ENCODE measurements at regions not wholly inside any gene's neighbourhood (a gene's known extent, or its start where the extent isn't known, plus 50 kb on each side); places are given as distances from the start of the nearest gene placed in this dataset.
"Not testable (repeated sequence)": the region's sequence is repeated elsewhere in the genome, so short reads cannot be mapped to it uniquely, and the experiment has no call there.

DNA sequence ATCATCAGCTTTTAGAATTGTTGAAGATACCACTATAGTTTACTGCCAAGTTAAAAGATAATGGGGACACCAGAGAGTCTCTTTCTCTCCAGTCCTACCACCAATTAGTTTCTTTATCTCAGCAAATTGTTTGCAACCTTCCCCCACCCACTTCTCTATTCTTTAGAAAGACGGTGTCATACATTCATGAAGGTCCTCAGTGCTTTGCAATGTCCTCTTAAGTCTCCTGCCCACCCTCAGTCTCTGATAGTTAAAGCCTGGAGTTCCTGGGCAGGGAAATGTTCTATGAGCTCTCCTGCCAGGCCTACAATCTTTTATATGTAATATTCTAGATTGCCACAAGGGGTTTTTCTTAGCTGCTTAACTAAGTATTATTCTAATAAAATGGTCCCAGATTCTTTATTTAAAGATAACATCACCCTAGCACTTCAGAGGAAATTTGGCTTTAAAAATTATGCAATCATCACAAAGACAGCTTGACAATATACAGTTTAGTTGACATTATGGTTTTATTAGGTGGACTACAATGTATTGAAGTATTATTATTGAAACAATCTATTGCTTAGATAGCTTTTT, 509.2 kb downstream of the CSNK1G3 start:
- Mint-ChIP-seq H3K36me3 (no peaks in the 10 kb centered on the region), H3K27me3 (no peaks in the 10 kb centered on the region), H3K4me1 (no peaks in the 10 kb centered on the region), H3K9me3 (peaks cover 0 to 18% (median 4%) of the 10 kb centered on the region in 7 donors), H3K4me3 (no peak overlapping the region), H3K27ac (no peak overlapping the region)
- H3K36me3 ChIP-seq (ENCODE audit: control insufficient read depth, insufficient read depth, low read length): no peaks in the 10 kb centered on the region
- ATAC-seq (ENCODE audit: low read depth in 2 of 2): no peak
- DNase-seq: no peak
- no peak overlapping the region for H3K27ac ChIP-seq (ENCODE audit: insufficient read depth, low read length, poor library complexity, severe bottlenecking)
- no peaks in the 10 kb centered on the region for H3K27me3 ChIP-seq (ENCODE audit: control insufficient read depth, insufficient read depth, low read length)
- peaks cover 0 to 6% of the 10 kb centered on the region in 2 experiments for H3K9me3 ChIP-seq (ENCODE audit: control insufficient read depth in 2 of 2, low read length in 2 of 2)
- no peaks in the 10 kb centered on the region for H3K4me1 ChIP-seq (ENCODE audit: control insufficient read depth, insufficient read depth, low read length, poor library complexity, severe bottlenecking)
- no peak overlapping the region for H3K4me3 ChIP-seq (ENCODE audit: low read depth, low read length)

GRCh38 chr5:124017321-124017720, 505.3 kb downstream of the CSNK1G3 start:
- not testable (repeated sequence) for H3K36me3 ChIP-seq (ENCODE audit: control insufficient read depth, insufficient read depth, low read length); H3K4me1 Mint-ChIP-seq; H3K4me3 ChIP-seq (ENCODE audit: low read depth, low read length); H3K27me3 ChIP-seq (ENCODE audit: control insufficient read depth, insufficient read depth, low read length); H3K27me3 Mint-ChIP-seq; H3K27ac Mint-ChIP-seq; H3K27ac ChIP-seq (ENCODE audit: insufficient read depth, low read length, poor library complexity, severe bottlenecking); ATAC-seq (ENCODE audit: low read depth in 2 of 2); H3K36me3 Mint-ChIP-seq; H3K4me1 ChIP-seq (ENCODE audit: control insufficient read depth, insufficient read depth, low read length, poor library complexity, severe bottlenecking); H3K4me3 Mint-ChIP-seq; DNase-seq; H3K9me3 ChIP-seq (ENCODE audit: control insufficient read depth in 2 of 2, low read length in 2 of 2)
- H3K9me3 Mint-ChIP-seq: peaks cover 0 to 26% (median 7%) of the 10 kb centered on the region in 7 donors

DNA sequence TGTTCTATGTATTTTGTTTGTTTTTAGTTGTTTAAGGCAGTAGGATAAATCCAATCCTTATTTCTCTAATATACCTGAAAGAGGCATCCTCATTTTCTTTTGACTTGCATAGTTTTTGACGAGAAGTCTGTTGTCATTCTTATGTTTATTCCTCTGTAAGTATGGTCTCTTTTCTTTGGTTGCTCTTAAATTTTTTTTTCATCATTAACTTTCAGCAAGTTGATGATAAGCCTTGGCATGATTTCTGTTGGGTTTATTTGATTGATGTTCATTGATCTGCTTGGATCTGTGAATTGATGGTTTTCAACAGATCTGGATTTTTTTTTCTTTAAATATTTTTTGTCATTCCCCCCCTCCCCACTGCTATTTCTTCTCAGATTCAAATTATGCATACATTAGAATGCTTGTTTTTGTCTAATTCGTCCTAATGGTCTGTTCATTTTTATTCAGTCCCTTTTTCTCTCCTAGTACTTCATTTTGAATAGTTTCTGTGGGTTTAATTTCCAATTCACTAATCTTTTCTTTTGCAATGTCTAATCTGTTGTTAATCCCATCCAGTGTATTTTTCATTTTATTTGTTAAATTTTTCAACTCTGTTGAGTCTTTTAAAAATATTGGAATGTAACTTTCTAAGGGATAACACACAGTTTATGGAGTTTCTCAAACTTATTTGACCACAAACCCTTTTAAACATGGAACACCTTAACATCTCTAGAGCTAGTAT, 495.9 kb downstream of the CSNK1G3 start:
- Histone ChIP-seq H3K4me1 (ENCODE audit: control insufficient read depth, insufficient read depth, low read length, poor library complexity, severe bottlenecking) (no peaks in the 10 kb centered on the region), H3K4me3 (ENCODE audit: low read depth, low read length) (no peak overlapping the region), H3K27ac (ENCODE audit: insufficient read depth, low read length, poor library complexity, severe bottlenecking) (no peak overlapping the region), H3K36me3 (ENCODE audit: control insufficient read depth, insufficient read depth, low read length) (no peaks in the 10 kb centered on the region), H3K27me3 (ENCODE audit: control insufficient read depth, insufficient read depth, low read length) (no peaks in the 10 kb centered on the region), H3K9me3 (ENCODE audit: control insufficient read depth in 2 of 2, low read length in 2 of 2) (peaks cover 3 to 5% of the 10 kb centered on the region in 2 experiments)
- H3K4me3 Mint-ChIP-seq: no peak overlapping the region
- no peaks in the 10 kb centered on the region for H3K36me3 Mint-ChIP-seq
- H3K27ac Mint-ChIP-seq: no peak overlapping the region
- ATAC-seq (ENCODE audit: low read depth in 2 of 2): no peak
- H3K9me3 Mint-ChIP-seq: peaks cover 0 to 24% (median 3%) of the 10 kb centered on the region in 7 donors
- H3K4me1 Mint-ChIP-seq: peaks cover 0 to 4% (median 0%) of the 10 kb centered on the region in 4 donors
- no peak for DNase-seq
- H3K27me3 Mint-ChIP-seq: no peaks in the 10 kb centered on the region

DNA sequence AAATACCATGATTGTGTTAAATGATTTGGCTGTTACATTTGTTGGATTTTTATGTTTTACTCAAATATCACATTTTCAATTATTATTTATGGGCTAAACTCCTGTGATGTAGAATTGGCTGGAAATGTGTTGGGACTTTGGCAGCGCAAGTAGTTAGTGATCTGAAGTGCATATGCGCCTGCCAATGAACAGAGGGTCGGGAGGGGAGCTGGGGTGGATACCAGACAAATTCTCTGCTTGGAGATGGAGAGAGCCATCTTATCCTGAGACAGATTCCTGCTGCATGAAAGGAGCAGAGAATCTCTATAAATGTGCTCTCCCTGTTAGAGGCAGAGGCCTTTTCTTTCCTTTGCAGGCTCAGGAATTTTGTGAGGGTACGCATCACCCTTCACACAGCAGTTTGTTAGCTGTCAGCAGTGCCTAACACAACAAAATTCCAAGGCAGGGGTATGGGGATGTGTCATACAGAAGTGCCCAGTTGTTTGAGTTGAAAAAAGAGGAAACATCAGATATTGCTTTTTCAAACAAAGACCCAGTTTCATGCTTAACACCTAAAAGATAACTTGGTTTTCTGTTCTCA, 489.1 kb downstream of the CSNK1G3 start:
- ATAC-seq (ENCODE audit: low read depth in 2 of 2): no peak
- Mint-ChIP-seq H3K27ac (no peak overlapping the region), H3K9me3 (peaks cover 0 to 12% (median 1%) of the 10 kb centered on the region in 7 donors), H3K4me1 (no peaks in the 10 kb centered on the region), H3K36me3 (no peaks in the 10 kb centered on the region), H3K4me3 (no peak overlapping the region), H3K27me3 (no peaks in the 10 kb centered on the region)
- no peak for DNase-seq
- H3K27me3 ChIP-seq (ENCODE audit: control insufficient read depth, insufficient read depth, low read length): no peaks in the 10 kb centered on the region
- H3K9me3 ChIP-seq (ENCODE audit: control insufficient read depth in 2 of 2, low read length in 2 of 2): peaks cover 0 to under 1% of the 10 kb centered on the region in 2 experiments
- H3K4me3 ChIP-seq (ENCODE audit: low read depth, low read length): no peak overlapping the region
- no peaks in the 10 kb centered on the region for H3K36me3 ChIP-seq (ENCODE audit: control insufficient read depth, insufficient read depth, low read length)
- H3K4me1 ChIP-seq (ENCODE audit: control insufficient read depth, insufficient read depth, low read length, poor library complexity, severe bottlenecking): no peaks in the 10 kb centered on the region
- H3K27ac ChIP-seq (ENCODE audit: insufficient read depth, low read length, poor library complexity, severe bottlenecking): no peak overlapping the region

DNA sequence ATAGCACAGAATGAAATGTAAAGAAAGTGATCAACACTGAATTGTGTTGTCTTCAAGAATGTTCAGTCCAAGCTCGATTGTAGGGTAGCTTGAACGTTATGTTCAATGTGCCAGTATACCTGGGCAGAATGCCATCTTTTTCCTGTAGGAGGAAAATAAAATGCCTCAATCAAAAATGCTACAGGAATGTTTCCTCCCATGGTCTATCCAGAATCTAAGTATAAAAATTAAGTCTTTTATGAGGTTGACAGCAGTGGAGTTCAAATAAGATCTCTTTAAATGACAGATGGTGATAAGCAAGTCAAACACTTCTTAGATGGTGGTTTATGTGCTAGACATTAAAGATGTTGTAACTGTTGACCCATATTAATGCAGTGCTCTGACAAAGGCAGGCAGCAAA, 488.6 kb downstream of the CSNK1G3 start:
- no peak overlapping the region for H3K27ac Mint-ChIP-seq
- H3K27me3 Mint-ChIP-seq: no peaks in the 10 kb centered on the region
- Histone ChIP-seq H3K9me3 (ENCODE audit: control insufficient read depth in 2 of 2, low read length in 2 of 2) (no peaks in the 10 kb centered on the region), H3K27ac (ENCODE audit: insufficient read depth, low read length, poor library complexity, severe bottlenecking) (no peak overlapping the region), H3K4me3 (ENCODE audit: low read depth, low read length) (no peak overlapping the region), H3K27me3 (ENCODE audit: control insufficient read depth, insufficient read depth, low read length) (no peaks in the 10 kb centered on the region), H3K4me1 (ENCODE audit: control insufficient read depth, insufficient read depth, low read length, poor library complexity, severe bottlenecking) (no peaks in the 10 kb centered on the region), H3K36me3 (ENCODE audit: control insufficient read depth, insufficient read depth, low read length) (no peaks in the 10 kb centered on the region)
- no peaks in the 10 kb centered on the region for H3K36me3 Mint-ChIP-seq
- DNase-seq: no peak
- ATAC-seq (ENCODE audit: low read depth in 2 of 2): no peak
- no peaks in the 10 kb centered on the region for H3K4me1 Mint-ChIP-seq
- H3K9me3 Mint-ChIP-seq: peaks cover 0 to 15% (median 4%) of the 10 kb centered on the region in 7 donors
- H3K4me3 Mint-ChIP-seq: no peak overlapping the region

DNA sequence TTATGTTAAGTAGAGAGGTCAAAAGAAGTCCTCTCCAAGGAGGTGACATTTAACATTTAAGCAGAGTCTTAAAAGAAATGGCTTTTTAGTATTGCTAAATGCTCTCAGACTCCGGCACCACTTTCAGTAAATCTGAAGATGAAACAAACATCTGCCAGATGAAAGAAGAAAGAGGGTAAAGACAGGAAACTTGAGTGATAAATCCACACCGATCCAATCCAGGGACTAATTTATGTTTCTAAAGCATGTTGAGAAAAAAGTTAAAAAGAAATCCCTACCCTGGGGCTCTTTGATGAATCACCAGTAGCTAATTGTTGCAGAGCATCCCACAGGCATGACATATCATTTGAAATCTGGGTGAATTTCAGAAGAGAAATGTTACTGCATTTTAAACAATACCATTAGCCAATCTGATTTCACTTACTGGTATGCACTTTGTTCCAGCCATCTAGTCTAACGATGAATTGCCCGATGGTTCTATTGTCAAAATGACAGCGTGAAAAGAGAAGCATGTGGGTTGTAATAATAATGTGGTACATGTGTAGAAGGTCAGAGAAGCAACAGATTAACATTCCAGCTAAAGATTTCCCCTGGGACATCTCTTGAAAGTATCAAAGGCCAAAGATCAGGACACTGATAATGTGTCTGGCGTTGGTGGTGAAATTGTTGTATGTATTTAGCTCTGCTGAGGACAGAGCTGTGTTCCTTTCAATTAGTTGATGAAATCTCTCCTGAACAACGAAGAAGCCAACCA, 485.7 kb downstream of the CSNK1G3 start:
- Histone ChIP-seq H3K27ac (ENCODE audit: insufficient read depth, low read length, poor library complexity, severe bottlenecking) (no peak overlapping the region), H3K9me3 (ENCODE audit: control insufficient read depth in 2 of 2, low read length in 2 of 2) (no peaks in the 10 kb centered on the region), H3K4me1 (ENCODE audit: control insufficient read depth, insufficient read depth, low read length, poor library complexity, severe bottlenecking) (no peaks in the 10 kb centered on the region), H3K4me3 (ENCODE audit: low read depth, low read length) (no peak overlapping the region), H3K36me3 (ENCODE audit: control insufficient read depth, insufficient read depth, low read length) (no peaks in the 10 kb centered on the region), H3K27me3 (ENCODE audit: control insufficient read depth, insufficient read depth, low read length) (no peaks in the 10 kb centered on the region)
- Mint-ChIP-seq H3K27ac (no peak overlapping the region), H3K4me3 (no peak overlapping the region), H3K9me3 (peaks cover 1 to 9% (median 5%) of the 10 kb centered on the region in 7 donors), H3K4me1 (peaks cover 0 to 4% (median 0%) of the 10 kb centered on the region in 4 donors), H3K36me3 (no peaks in the 10 kb centered on the region), H3K27me3 (no peaks in the 10 kb centered on the region)
- DNase-seq (no peak), ATAC-seq (ENCODE audit: low read depth in 2 of 2) (no peak)

DNA sequence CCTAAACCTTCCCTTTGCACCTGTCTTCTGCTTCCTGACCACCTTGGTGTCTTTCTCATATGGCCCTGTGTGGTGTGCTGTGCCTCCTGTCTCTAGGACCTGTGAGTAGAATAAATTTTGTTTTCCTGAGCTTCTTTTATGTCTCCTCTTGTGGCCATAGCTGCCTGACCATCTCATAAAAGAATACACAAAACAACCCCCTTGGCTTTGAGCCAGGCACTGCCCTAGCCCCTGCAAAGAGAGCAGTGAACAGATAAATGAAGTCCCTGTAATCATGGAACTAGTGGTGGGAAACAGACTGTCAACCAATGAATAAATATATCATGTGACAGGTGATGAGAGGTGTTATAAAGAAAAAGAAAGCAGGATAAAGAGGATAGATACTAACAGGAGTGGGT, 485.1 kb downstream of the CSNK1G3 start:
- Mint-ChIP-seq H3K27me3 (no peaks in the 10 kb centered on the region), H3K27ac (no peak overlapping the region), H3K4me3 (no peak overlapping the region), H3K36me3 (no peaks in the 10 kb centered on the region), H3K9me3 (peaks cover 1 to 9% (median 3%) of the 10 kb centered on the region in 7 donors), H3K4me1 (peaks cover 0 to 4% (median 0%) of the 10 kb centered on the region in 4 donors)
- Histone ChIP-seq H3K27ac (ENCODE audit: insufficient read depth, low read length, poor library complexity, severe bottlenecking) (no peak overlapping the region), H3K4me3 (ENCODE audit: low read depth, low read length) (no peak overlapping the region), H3K36me3 (ENCODE audit: control insufficient read depth, insufficient read depth, low read length) (no peaks in the 10 kb centered on the region), H3K27me3 (ENCODE audit: control insufficient read depth, insufficient read depth, low read length) (no peaks in the 10 kb centered on the region), H3K9me3 (ENCODE audit: control insufficient read depth in 2 of 2, low read length in 2 of 2) (no peaks in the 10 kb centered on the region), H3K4me1 (ENCODE audit: control insufficient read depth, insufficient read depth, low read length, poor library complexity, severe bottlenecking) (no peaks in the 10 kb centered on the region)
- no peak for ATAC-seq (ENCODE audit: low read depth in 2 of 2)
- no peak for DNase-seq
